Right forelimb (tissue), 1 donor: ENCODE measurements at regions not wholly inside any gene's neighbourhood (a gene's known extent, or its start where the extent isn't known, plus 50 kb on each side); places are given as distances from the start of the nearest gene placed in this dataset.

Experiments used
- DNase-seq: peaks from one replicate; pipeline ENCODE4 v3.0.0-alpha.2; 2018

- DNase-seq = no peak
Measured at GRCh38 chr5:175162036-175162435, 281.9 kb downstream of the DRD1 start.

DNA sequence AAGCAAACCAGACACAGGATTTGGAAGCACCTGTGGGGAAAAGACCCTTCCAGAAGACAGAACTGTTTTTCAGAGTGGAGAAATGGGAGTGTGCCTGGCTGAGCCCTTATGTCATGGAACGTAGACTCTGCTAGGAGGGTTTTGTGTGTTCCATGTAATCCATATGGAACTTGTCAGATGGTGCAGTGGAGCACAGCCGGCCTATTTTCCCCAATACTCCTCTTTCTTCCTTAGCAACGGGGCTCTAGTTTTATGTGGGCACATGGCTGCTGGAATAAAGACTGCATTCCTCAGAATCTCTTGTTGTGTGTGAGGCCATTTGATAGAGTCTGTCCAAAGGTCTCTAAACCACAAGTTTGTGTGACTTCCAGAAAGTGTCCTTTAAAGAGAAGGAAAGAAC is 284.0 kb downstream of the DRD1 start:
- DNase-seq = no peak

DNA sequence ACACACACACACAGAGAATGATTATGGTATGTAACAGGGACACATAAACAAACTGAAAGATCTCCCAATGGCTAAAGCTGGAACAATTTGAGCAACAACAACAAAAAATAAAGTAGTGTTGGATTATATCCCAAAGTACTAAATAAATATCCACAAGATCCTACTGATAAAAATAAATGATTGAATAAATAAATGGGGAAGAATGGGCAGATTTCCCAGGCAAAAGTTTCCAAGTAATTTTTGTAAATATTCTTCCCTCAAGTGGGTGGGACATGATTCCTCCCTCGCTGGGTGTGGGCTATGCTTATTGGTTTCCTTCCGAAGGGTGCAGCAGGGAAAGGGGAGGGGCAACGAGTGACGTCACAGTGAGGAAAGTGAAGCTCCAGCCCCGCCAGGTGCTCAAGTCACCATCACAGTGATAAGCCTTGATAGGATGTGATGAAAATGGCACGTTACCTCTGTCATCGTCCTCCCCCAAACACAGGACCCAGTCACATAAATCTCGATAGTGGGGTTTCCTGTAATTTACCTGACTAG is 295.3 kb downstream of the DRD1 start:
- DNase-seq = no peak

DNA sequence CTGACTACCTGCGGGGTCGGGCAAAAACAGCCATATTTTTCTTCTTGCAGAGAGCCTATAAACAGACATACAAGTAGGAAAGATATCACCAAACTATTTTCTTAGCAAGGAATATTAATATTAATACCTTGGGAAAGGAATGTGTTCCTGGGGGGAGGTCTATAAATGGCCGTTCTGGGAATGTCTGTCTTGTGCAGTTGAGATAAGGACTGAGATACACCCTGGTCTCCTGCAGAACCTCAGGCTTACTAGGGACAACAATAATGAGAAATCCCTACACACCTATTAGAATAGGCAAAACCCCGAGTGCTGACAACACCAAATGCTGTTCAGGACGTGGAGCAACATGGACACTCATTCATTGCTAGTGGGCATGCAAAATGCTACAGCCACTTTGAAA is 297.2 kb downstream of the DRD1 start:
- DNase-seq = no peak

DNA sequence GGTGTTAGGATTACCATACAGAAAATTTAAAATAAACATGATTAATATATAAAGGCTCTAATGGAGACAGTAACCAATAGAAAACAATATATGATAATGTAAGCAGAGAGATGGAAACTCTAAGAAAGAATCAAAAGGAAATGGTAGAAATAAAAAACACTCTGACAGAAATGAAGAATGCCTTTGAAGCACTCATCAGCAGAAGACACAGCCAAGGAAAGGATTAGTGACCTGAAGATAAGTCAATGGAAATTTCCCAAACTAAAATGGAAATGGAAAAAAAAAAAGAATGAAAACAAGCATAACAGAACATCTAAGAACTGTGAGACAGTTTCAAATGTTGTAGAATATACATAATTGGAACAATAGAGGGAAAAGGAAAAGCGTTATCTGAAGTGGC is 302.6 kb downstream of the DRD1 start:
- DNase-seq = no peak

DNA sequence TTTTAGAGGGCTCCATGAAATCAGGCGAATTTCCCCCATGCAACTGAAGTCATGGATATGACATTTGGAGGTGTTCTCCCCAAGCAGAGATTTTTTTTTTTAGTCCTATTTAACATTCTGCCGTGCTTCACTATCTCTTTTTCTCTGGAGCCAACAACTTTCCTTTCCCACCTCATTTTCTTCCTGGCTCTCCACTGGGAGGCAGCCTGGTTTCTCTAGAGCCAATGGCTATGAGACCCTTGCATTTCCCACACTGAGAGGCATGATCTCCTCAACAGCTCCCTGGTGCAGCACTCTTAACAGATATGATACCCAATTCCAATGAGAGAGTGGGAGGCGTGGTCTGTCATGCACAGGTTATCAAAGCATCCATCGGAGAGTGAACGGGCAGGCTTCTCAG is 310.8 kb downstream of the DRD1 start:
- no peak for DNase-seq

- no peak for DNase-seq
Measured at GRCh38 chr5:175131432-175131831, 312.6 kb downstream of the DRD1 start.

DNA sequence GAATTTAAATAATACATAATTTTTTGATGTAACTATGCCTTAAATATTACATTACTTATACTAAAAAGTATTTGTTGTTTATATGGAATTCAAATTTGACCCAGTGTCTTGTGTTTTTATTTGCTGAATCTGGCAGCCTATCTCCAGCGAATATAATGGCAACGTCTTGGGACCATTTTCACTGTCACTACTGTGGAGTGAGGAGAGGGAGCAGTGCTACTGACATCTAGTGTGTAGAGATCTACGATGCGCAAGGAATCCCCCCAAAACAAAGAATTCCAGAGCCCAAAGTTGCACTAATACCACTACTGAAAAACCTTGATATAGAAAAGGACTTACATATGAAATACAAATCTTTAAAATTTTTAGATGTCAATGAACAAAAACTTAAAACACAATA is 314.4 kb downstream of the DRD1 start:
- no peak for DNase-seq

DNA sequence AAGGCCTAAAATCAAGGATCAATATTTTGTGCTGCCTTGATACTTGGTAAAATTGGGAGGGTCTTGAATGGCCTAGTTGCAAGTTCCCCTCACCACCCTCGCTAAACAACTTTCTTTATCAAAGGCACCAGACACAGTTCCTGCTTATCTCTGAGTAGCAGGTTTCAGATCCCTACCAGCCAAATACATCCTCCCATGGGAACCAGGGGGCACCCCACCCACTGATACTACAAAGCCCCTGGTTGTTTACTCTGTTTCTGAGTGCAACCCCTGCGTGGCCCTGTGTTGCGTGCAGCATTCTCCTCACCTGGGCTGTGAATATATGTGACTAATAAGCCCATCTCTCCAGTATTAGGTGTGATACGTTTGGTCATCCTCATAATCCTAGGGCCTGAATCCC is 314.9 kb downstream of the DRD1 start:
- no peak for DNase-seq

- no peak for DNase-seq
Measured at GRCh38 chr5:175124821-175125220, 319.2 kb downstream of the DRD1 start.

GRCh38 chr5:175124251-175124813 is 319.6 kb downstream of the DRD1 start:
- DNase-seq = no peak

DNA sequence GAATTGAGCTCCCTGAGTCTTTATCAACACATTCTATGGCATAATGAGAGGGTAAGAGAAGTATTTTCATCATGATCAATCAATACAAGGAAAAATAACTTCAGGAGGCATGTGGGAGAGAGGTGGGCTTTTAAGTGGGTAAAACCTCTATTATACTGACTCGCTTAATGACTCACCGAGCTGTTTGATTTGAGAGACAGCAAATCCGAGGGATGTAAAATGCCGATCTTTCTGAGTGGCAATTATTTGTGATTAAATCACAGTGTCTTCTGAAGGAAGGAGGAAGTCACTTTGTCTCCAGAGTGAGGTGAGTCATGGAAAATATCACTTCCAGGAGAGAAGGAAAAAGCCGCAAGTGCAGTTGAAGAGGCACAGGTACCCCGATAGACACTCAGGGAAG is 320.4 kb downstream of the DRD1 start:
- no peak for DNase-seq

DNA sequence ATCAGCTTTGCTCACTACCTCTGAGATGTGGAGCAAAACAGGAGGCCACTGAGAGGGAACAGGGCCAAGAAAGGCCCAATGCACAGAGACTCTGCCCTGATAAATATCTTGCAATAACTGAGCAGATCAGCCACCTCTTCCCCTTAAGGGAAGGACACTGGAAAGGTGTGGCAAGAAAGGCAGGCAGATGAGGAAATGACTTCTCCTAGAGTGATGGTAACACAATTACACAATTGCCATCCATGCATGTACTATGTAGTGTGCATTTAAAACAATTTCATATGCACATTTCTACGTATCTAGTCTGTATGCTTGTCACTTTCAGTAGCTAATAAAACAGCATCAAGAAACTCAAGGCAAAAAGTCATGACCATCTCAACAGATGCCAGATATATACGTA is 322.5 kb downstream of the DRD1 start:
- no peak for DNase-seq

- DNase-seq = no peak
Measured at GRCh38 chr5:175120412-175120811, 323.6 kb downstream of the DRD1 start.

GRCh38 chr5:175118700-175119309 is 325.2 kb downstream of the DRD1 start:
- no peak for DNase-seq

DNA sequence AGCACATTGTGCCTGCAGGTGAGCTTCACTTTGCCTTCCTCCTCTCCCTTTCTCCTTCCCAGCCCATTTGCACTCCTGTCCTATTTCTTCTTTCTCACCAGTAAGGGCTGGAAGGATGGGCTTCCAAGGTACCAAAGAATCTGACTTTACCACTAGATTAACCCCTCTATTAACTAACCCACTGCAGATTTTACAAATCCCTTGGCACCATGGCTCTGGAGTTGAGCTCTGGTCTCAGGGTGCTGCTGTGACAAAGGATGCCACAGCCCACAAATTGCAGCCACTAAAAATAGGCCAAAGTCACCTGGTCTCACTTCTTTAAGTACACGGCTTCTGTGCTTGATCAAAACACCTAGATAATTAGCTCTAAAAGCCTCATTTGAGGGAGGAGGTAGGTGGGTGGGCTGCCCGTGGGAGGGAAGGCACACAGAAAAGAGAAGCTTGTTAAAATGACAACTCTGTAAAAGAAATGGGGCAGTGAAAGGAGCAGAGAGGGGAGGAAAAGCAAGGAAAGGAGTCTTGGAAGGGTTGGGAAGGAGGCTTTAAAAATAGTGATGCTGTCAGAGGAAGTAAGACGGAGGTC is 327.4 kb downstream of the DRD1 start:
- no peak for DNase-seq

- DNase-seq = no peak
Measured at GRCh38 chr5:175115831-175116230, 328.2 kb downstream of the DRD1 start.

- no peak for DNase-seq
Measured at GRCh38 chr5:175113947-175114346, 330.0 kb downstream of the DRD1 start.

DNA sequence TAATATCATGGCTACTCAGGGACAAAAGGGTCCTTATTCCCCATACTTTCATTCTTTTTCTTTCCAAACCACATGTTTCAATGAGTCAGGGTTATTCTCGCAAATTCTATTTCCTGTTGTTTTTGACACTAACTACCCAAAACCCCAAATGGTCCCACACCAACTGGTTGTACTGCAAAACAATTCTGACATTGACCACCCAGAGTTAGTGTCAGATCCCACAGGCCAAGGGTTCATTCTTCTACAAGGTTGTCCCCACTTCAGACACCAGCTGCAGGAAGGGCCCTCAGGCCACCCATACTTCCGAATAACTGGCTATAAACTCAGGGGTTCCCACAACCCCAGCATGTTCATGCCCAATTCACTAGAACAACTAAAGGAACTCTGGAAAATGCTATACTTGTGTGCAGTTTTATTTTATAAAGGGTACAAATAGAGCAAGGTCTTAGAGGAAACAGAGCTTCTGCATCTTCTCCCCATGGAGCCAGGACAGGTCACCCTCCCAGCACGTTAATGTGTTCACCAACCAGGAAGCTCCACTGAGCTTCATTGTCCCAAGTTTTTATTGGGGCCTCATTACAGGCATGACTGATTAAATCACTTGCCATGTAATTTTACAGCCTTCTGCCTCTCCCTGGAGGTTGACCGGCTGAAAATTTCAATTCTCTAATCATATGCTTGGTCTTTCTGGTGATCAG is 334.8 kb downstream of the DRD1 start:
- no peak for DNase-seq

- no peak for DNase-seq
Measured at GRCh38 chr5:175107865-175108264, 336.1 kb downstream of the DRD1 start.

GRCh38 chr5:175107028-175107588 is 336.9 kb downstream of the DRD1 start:
- DNase-seq = no peak

- no peak for DNase-seq
Measured at GRCh38 chr5:175104677-175105076, 339.3 kb downstream of the DRD1 start.

DNA sequence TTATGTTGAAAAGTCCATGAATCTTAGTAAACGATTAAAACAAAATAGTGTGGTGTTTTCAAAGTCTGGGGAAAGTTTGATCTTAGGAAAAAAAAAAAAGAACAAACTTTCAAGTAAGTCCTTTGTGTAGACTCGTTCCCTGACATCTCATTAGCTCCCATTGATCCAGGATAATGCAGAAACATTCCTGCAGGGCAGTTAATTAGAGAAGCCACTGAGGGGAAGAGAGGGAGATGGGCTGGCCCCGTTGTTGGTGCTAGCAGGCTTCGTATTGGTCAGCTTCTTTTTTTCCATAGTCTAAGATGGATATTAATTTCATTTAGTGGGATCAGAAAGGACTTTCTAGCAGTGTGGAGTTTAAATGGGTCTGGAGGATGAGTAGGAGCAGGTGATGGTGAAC is 340.2 kb downstream of the DRD1 start:
- DNase-seq = no peak

DNA sequence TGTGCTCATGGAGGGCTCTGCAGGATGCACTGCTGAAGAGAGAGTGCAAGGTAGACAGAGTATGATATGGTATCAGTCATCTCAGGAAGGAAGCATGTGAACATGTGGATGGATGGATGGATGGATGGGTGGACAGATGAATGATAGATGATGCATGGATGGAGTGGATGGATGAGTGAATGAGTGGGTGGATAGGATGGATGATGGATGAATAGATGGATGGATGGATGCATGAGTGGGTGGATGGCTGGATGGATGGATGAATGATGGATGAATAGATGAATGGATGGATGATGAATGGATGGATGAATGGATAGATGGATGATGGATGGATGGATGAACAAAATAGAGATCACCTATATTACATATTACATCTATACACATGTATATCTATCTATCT is 341.3 kb downstream of the DRD1 start:
- no peak for DNase-seq
